Neural cell (in vitro differentiated cells): ENCODE measurements at regions not wholly inside any gene's neighbourhood (a gene's known extent, or its start where the extent isn't known, plus 50 kb on each side); places are given as distances from the start of the nearest gene placed in this dataset.

Experiments used
- H2AFZ ChIP-seq: fragments of 200-600, 300-800 bp; sonication (generic), shearing (Covaris generic); 2 replicates; pipeline ENCODE4 v1.6.0; 2014; ENCODE audit warnings: low read depth, mild to moderate bottlenecking, antibody characterized with exemption, low read length, moderate library complexity
- H3F3A ChIP-seq: fragments of 200-600 bp; shearing (Covaris generic); 2 replicates; pipeline ENCODE4 v1.6.1; 2016; ENCODE audit warnings: mild to moderate bottlenecking, moderate library complexity, mixed read lengths, antibody characterized with exemption, low read length; ENCODE audit not compliant: insufficient read depth, poor library complexity, severe bottlenecking
- H3K27ac ChIP-seq: fragments of 200-600, 300-800 bp; sonication (generic), shearing (Covaris generic); 2 replicates; pipeline ENCODE4 v1.5.1; 2014; ENCODE audit warnings: mild to moderate bottlenecking, low read length, moderate library complexity
- H3K27me3 ChIP-seq: fragments of 300-800, 200-600 bp; sonication (generic), shearing (Covaris generic); 2 replicates; pipeline ENCODE4 v1.6.0; 2014; ENCODE audit warnings: mild to moderate bottlenecking, low read depth, low read length, moderate library complexity; ENCODE audit not compliant: insufficient read depth
- H3K36me3 ChIP-seq: fragments of 300-800, 200-600 bp; sonication (generic), shearing (Covaris generic); 2 replicates; pipeline ENCODE4 v1.5.1; 2014; ENCODE audit warnings: mild to moderate bottlenecking, antibody characterized with exemption, low read length, moderate library complexity; ENCODE audit not compliant: insufficient read depth
- H3K4me2 ChIP-seq: fragments of 300-800, 200-600 bp; sonication (generic), shearing (Covaris generic); 2 replicates; pipeline ENCODE4 v1.6.0; 2014; ENCODE audit warnings: mild to moderate bottlenecking, low read length
- H3K4me3 ChIP-seq: fragments of 300-800, 200-600 bp; sonication (generic), shearing (Covaris generic); 2 replicates; pipeline ENCODE4 v1.5.1; 2014; ENCODE audit warnings: mild to moderate bottlenecking, low read length, moderate library complexity
- H3K79me2 ChIP-seq: fragments of 200-600 bp; shearing (Covaris generic); replicated peaks from 2 replicates; pipeline ENCODE4 v1.6.0; 2014; ENCODE audit warnings: mild to moderate bottlenecking, low read length, moderate library complexity; ENCODE audit not compliant: insufficient read depth
- H3K9ac ChIP-seq: fragments of 300-800, 200-600 bp; sonication (generic), shearing (Covaris generic); 2 replicates; pipeline ENCODE4 v1.6.1; 2016; ENCODE audit warnings: mild to moderate bottlenecking, low read length, mixed read lengths
- H3K9me2 ChIP-seq: fragments of 200-600 bp; shearing (Covaris generic); 2 replicates; pipeline ENCODE4 v1.6.1; 2016; ENCODE audit warnings: mild to moderate bottlenecking, low read length, mixed read lengths; ENCODE audit not compliant: insufficient read depth
- H3K9me3 ChIP-seq: fragments of 200-600, 300-800 bp; sonication (generic), shearing (Covaris generic); 2 replicates; pipeline ENCODE4 v1.6.1; 2016; ENCODE audit warnings: mild to moderate bottlenecking, mixed run types, low read length, moderate library complexity, mixed read lengths
- H4K20me1 ChIP-seq: fragments of 200-600 bp; shearing (Covaris generic); 2 replicates; pipeline ENCODE4 v1.6.1; 2016; ENCODE audit warnings: mild to moderate bottlenecking, mixed run types; ENCODE audit not compliant: insufficient read depth
- CTCF ChIP-seq: fragments of 450-650 bp; IDR thresholded peaks from 2 replicates; pipeline ENCODE4 v1.5.1; 2014; ENCODE audit warnings: antibody characterized with exemption, mild to moderate bottlenecking, moderate library complexity; ENCODE audit not compliant: poor library complexity, severe bottlenecking
- EP300 ChIP-seq: fragments of 450-650 bp; conservative IDR thresholded peaks from 2 replicates; pipeline ENCODE4 v1.6.1; 2014; ENCODE audit warnings: antibody characterized with exemption, mild to moderate bottlenecking, moderate library complexity; ENCODE audit not compliant: poor library complexity, severe bottlenecking
- EZH2 ChIP-seq: fragments of 200-600, 300-800 bp; shearing (Covaris generic), sonication (generic); IDR thresholded peaks from 2 replicates; pipeline ENCODE4 v1.6.1; 2014; ENCODE audit warnings: antibody characterized with exemption, low read length, borderline replicate concordance, mild to moderate bottlenecking; ENCODE audit not compliant: insufficient read depth, poor library complexity, severe bottlenecking
- MXI1 ChIP-seq: fragments of 450-650 bp; conservative IDR thresholded peaks from 2 replicates; pipeline ENCODE4 v1.6.1; 2014; ENCODE audit warnings: antibody characterized with exemption, mild to moderate bottlenecking; ENCODE audit not compliant: poor library complexity, severe bottlenecking
- POLR2AphosphoS5 ChIP-seq: IDR thresholded peaks from 2 replicates; pipeline ENCODE4 v1.6.1; 2012
- RAD21 ChIP-seq: fragments of 450-650 bp; conservative IDR thresholded peaks from 2 replicates; pipeline ENCODE4 v1.6.1; 2014; ENCODE audit warnings: antibody characterized with exemption, mild to moderate bottlenecking, moderate library complexity
- SMC3 ChIP-seq: fragments of 450-650 bp; conservative IDR thresholded peaks from 2 replicates; pipeline ENCODE4 v1.6.1; 2014; ENCODE audit warnings: antibody characterized with exemption, mild to moderate bottlenecking, moderate library complexity; ENCODE audit not compliant: poor library complexity
- TAF1 ChIP-seq: IDR thresholded peaks from 2 replicates; pipeline ENCODE4 v1.6.1; 2012; ENCODE audit warnings: low read depth
- TF ChIP-seq, protein P1 (sequence below): IDR thresholded peaks from 2 replicates; pipeline ENCODE4 v1.6.1; 2012; ENCODE audit warnings: borderline replicate concordance

GRCh38 chr13:84994582-84994981 is 804.6 kb downstream of the SLITRK6 start:
- Histone ChIP-seq H3K27ac (no peak overlapping the region), H3K36me3 (no peaks in the 10 kb centered on the region), H3K27me3 (no peaks in the 10 kb centered on the region), H3K9ac (no peak overlapping the region), H3K4me2 (no peak overlapping the region), H3K9me3 (no peaks in the 10 kb centered on the region), H2AFZ (no peak overlapping the region), H3F3A (no peaks in the 10 kb centered on the region), H3K4me3 (no peak overlapping the region), H4K20me1 (no peaks in the 10 kb centered on the region), H3K9me2 (no peaks in the 10 kb centered on the region), H3K79me2 (no peaks in the 10 kb centered on the region)
- TF ChIP-seq EP300 (no peak), RAD21 (no peak), SMC3 (no peak), EZH2 (no peak), TAF1 (no peak), MXI1 (no peak), POLR2AphosphoS5 (no peak)

GRCh38 chr13:84985860-84986259 is 813.4 kb downstream of the SLITRK6 start:
- Histone ChIP-seq H3K9ac (no peak overlapping the region), H3F3A (no peaks in the 10 kb centered on the region), H3K9me3 (no peaks in the 10 kb centered on the region), H3K79me2 (no peaks in the 10 kb centered on the region), H3K27ac (no peak overlapping the region), H3K27me3 (no peaks in the 10 kb centered on the region), H3K36me3 (no peaks in the 10 kb centered on the region), H3K9me2 (no peaks in the 10 kb centered on the region), H3K4me3 (no peak overlapping the region), H2AFZ (no peak overlapping the region), H4K20me1 (no peaks in the 10 kb centered on the region), H3K4me2 (no peak overlapping the region)
- TF ChIP-seq POLR2AphosphoS5 (no peak), RAD21 (no peak), SMC3 (no peak), MXI1 (no peak), TAF1 (no peak), EP300 (no peak), CTCF (no peak), EZH2 (no peak)
- TF ChIP-seq, protein P1, sequence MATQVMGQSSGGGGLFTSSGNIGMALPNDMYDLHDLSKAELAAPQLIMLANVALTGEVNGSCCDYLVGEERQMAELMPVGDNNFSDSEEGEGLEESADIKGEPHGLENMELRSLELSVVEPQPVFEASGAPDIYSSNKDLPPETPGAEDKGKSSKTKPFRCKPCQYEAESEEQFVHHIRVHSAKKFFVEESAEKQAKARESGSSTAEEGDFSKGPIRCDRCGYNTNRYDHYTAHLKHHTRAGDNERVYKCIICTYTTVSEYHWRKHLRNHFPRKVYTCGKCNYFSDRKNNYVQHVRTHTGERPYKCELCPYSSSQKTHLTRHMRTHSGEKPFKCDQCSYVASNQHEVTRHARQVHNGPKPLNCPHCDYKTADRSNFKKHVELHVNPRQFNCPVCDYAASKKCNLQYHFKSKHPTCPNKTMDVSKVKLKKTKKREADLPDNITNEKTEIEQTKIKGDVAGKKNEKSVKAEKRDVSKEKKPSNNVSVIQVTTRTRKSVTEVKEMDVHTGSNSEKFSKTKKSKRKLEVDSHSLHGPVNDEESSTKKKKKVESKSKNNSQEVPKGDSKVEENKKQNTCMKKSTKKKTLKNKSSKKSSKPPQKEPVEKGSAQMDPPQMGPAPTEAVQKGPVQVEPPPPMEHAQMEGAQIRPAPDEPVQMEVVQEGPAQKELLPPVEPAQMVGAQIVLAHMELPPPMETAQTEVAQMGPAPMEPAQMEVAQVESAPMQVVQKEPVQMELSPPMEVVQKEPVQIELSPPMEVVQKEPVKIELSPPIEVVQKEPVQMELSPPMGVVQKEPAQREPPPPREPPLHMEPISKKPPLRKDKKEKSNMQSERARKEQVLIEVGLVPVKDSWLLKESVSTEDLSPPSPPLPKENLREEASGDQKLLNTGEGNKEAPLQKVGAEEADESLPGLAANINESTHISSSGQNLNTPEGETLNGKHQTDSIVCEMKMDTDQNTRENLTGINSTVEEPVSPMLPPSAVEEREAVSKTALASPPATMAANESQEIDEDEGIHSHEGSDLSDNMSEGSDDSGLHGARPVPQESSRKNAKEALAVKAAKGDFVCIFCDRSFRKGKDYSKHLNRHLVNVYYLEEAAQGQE, result no peak

- no peak for TF ChIP-seq POLR2AphosphoS5
- TF ChIP-seq, protein P1, result no peak
- no peak for TF ChIP-seq TAF1
- TF ChIP-seq SMC3, result no peak
- no peak for TF ChIP-seq RAD21
- no peak for TF ChIP-seq EP300
- no peak for TF ChIP-seq MXI1
- TF ChIP-seq EZH2, result no peak
- TF ChIP-seq CTCF, result no peak
- Histone ChIP-seq H4K20me1 (no peaks in the 10 kb centered on the region), H3K27me3 (no peaks in the 10 kb centered on the region), H3K4me2 (no peak overlapping the region), H3K9ac (no peak overlapping the region), H3K9me3 (no peaks in the 10 kb centered on the region), H3K9me2 (no peaks in the 10 kb centered on the region), H3F3A (no peaks in the 10 kb centered on the region), H3K79me2 (no peaks in the 10 kb centered on the region), H2AFZ (no peak overlapping the region), H3K27ac (no peak overlapping the region), H3K4me3 (no peak overlapping the region), H3K36me3 (no peaks in the 10 kb centered on the region)
Measured at GRCh38 chr13:84983321-84983720, 815.9 kb downstream of the SLITRK6 start.
